Aorta (tissue), 5 donors: ENCODE measurements at regions not wholly inside any gene's neighbourhood (a gene's known extent, or its start where the extent isn't known, plus 50 kb on each side); places are given as distances from the start of the nearest gene placed in this dataset.

Experiments
- ATAC-seq: fragments of 200-7000 bp; cut with Tn5 transposase; one replicate; pipeline ENCODE4 v1.9.1; 2022; ENCODE audit warnings: moderate library complexity; ENCODE audit not compliant: low FRiP score
- DNase-seq, 2 donors: peaks; one replicate each; pipeline ENCODE4 v3.0.0-alpha.2; 2020
- H3K27ac ChIP-seq, 2 donors: one replicate each; pipeline ENCODE4 v1.5.1; 2013; ENCODE audit warnings: low read length in 2 of 2, mild to moderate bottlenecking in 2 of 2, moderate library complexity in 2 of 2, control low read depth in 1 of 2, inconsistent platforms in 1 of 2, low read depth in 1 of 2
- H3K27me3 ChIP-seq, 2 donors: one replicate each; pipeline ENCODE4 v1.6.1; 2013; ENCODE audit warnings: control low read depth in 1 of 2, low read length in 1 of 2, mild to moderate bottlenecking in 1 of 2, moderate library complexity in 1 of 2; ENCODE audit not compliant: insufficient read depth in 2 of 2, control insufficient read depth in 1 of 2
- H3K36me3 ChIP-seq, 2 donors: one replicate each; pipeline ENCODE4 v1.6.1; 2013; ENCODE audit warnings: control low read depth in 1 of 2, low read length in 1 of 2, mild to moderate bottlenecking in 1 of 2; ENCODE audit not compliant: insufficient read depth in 2 of 2, control insufficient read depth in 1 of 2
- H3K4me1 ChIP-seq, 2 donors: one replicate each; pipeline ENCODE4 v1.6.1; 2013; ENCODE audit warnings: low read length in 2 of 2, control low read depth in 1 of 2, mild to moderate bottlenecking in 1 of 2, moderate library complexity in 1 of 2; ENCODE audit not compliant: insufficient read depth in 2 of 2, control insufficient read depth in 1 of 2
- H3K4me3 ChIP-seq, 2 donors: one replicate each; pipeline ENCODE4 v1.5.1; 2013; ENCODE audit warnings: low read length in 2 of 2, control low read depth in 1 of 2, mild to moderate bottlenecking in 1 of 2
- H3K9me3 ChIP-seq: one replicate; pipeline ENCODE4 v1.6.1; 2013; ENCODE audit warnings: mild to moderate bottlenecking, low read length; ENCODE audit not compliant: control insufficient read depth
- WGBS, 2 donors: extraction: QIAGEN DNeasy Blood & Tissue Kit; methylation state at CpG; one replicate each; pipeline ENCODE4 v1.1.7; 2013; 5-methylcytosine and 5-hydroxymethylcytosine counted together
- intact Hi-C, 2 donors: fragments of 100-400 bp; cut with DNase I; formaldehyde crosslinking; loops; one replicate each; pipeline versions ENCODE4 v1.14.2 to v1.15.0; 2022
- donor health status: healthy with polysubstance abuse.
- donor health status: Bipolar disorder and iron deficiency.
- donor health status: DM: no; HTN: no; CAD: no.
- donor health status: DM: no; HTN: no; CAD: no.
- donor health status: DM: yes; HTN: yes; CAD: no.

GRCh38 chr2:18219676-18220075 is 340.8 kb downstream of the RDH14 start:
- intact Hi-C loops, result no loop called here
- ATAC-seq (no peak), DNase-seq (no peak)
- no peaks in the 10 kb centered on the region for H3K4me1 ChIP-seq
- no peaks in the 10 kb centered on the region for H3K27me3 ChIP-seq
- H3K27ac ChIP-seq, result no peak overlapping the region
- H3K9me3 ChIP-seq, result no peaks in the 10 kb centered on the region
- 0% methylated on average over 1 of the region's 1 CpG for whole genome bisulfite sequencing, 2 donors
- no peaks in the 10 kb centered on the region for H3K36me3 ChIP-seq
- H3K4me3 ChIP-seq, result no peak overlapping the region

- Histone ChIP-seq H3K4me1 (no peaks in the 10 kb centered on the region), H3K36me3 (no peaks in the 10 kb centered on the region), H3K27ac (no peak overlapping the region), H3K9me3 (no peaks in the 10 kb centered on the region), H3K27me3 (no peaks in the 10 kb centered on the region), H3K4me3 (no peak overlapping the region)
- no peak for DNase-seq
- no peak for ATAC-seq
- WGBS, 2 donors, result 82 to 84% methylated on average over 7 of the region's 7 CpGs
- intact Hi-C loops, result no loop called here
Observed at GRCh38 chr2:18218160-18218933, 339.9 kb downstream of the KCNS3 start.

- Histone ChIP-seq H3K27ac (no peak overlapping the region), H3K4me3 (no peak overlapping the region), H3K9me3 (no peaks in the 10 kb centered on the region), H3K4me1 (no peaks in the 10 kb centered on the region), H3K36me3 (no peaks in the 10 kb centered on the region), H3K27me3 (no peaks in the 10 kb centered on the region)
- ATAC-seq, result no peak
- intact Hi-C loops, result no loop called here
- no peak for DNase-seq
- WGBS, 2 donors, result 89 to 94% methylated on average over 2 of the region's 2 CpGs
Observed at GRCh38 chr2:18214936-18215335, 336.5 kb downstream of the KCNS3 start.

- Histone ChIP-seq H3K4me3 (no peak overlapping the region), H3K9me3 (no peaks in the 10 kb centered on the region), H3K4me1 (no peaks in the 10 kb centered on the region), H3K27ac (no peak overlapping the region), H3K27me3 (no peaks in the 10 kb centered on the region), H3K36me3 (no peaks in the 10 kb centered on the region)
- 87% methylated on average over 11 of the region's 11 CpGs for WGBS, 2 donors
- ATAC-seq (no peak), DNase-seq (no peak)
- intact Hi-C loops, result no loop called here
Observed at GRCh38 chr2:18213986-18214385, 335.5 kb downstream of the KCNS3 start.

GRCh38 chr2:18209934-18210639 is 331.6 kb downstream of the KCNS3 start:
- Histone ChIP-seq H3K36me3 (no peaks in the 10 kb centered on the region), H3K9me3 (no peaks in the 10 kb centered on the region), H3K27ac (no peak overlapping the region), H3K4me3 (no peak overlapping the region), H3K27me3 (no peaks in the 10 kb centered on the region), H3K4me1 (no peaks in the 10 kb centered on the region)
- no peak for DNase-seq
- intact Hi-C loops, result no loop called here
- 61 to 64% methylated on average over 4 of the region's 4 CpGs for whole genome bisulfite sequencing, 2 donors
- ATAC-seq, result no peak

- intact Hi-C loops, result no loop called here
- no peaks in the 10 kb centered on the region for H3K9me3 ChIP-seq
- 77 to 82% methylated on average over 1 of the region's 1 CpG for WGBS, 2 donors
- no peak overlapping the region for H3K27ac ChIP-seq
- DNase-seq (no peak), ATAC-seq (no peak)
- no peaks in the 10 kb centered on the region for H3K36me3 ChIP-seq
- no peaks in the 10 kb centered on the region for H3K27me3 ChIP-seq
- H3K4me3 ChIP-seq, result no peak overlapping the region
- H3K4me1 ChIP-seq, result no peaks in the 10 kb centered on the region
Observed at GRCh38 chr2:18208956-18209355, 330.5 kb downstream of the KCNS3 start.

GRCh38 chr2:18200771-18201170 is 322.3 kb downstream of the KCNS3 start:
- Histone ChIP-seq H3K9me3 (no peaks in the 10 kb centered on the region), H3K4me1 (no peaks in the 10 kb centered on the region), H3K4me3 (no peak overlapping the region), H3K27me3 (no peaks in the 10 kb centered on the region), H3K27ac (no peak overlapping the region), H3K36me3 (no peaks in the 10 kb centered on the region)
- intact Hi-C loops, result no loop called here
- DNase-seq, result no peak
- WGBS, 2 donors, result 88 to 91% methylated on average over 1 of the region's 1 CpG
- ATAC-seq, result no peak

GRCh38 chr2:18198677-18199076 is 320.2 kb downstream of the KCNS3 start:
- Histone ChIP-seq H3K36me3 (no peaks in the 10 kb centered on the region), H3K9me3 (no peaks in the 10 kb centered on the region), H3K4me1 (no peaks in the 10 kb centered on the region), H3K27ac (no peak overlapping the region), H3K4me3 (no peak overlapping the region), H3K27me3 (no peaks in the 10 kb centered on the region)
- WGBS, 2 donors, result 88 to 90% methylated on average over 2 of the region's 2 CpGs
- DNase-seq, result no peak
- intact Hi-C loops, result no loop called here
- ATAC-seq, result no peak

- Histone ChIP-seq H3K36me3 (no peaks in the 10 kb centered on the region), H3K4me3 (no peak overlapping the region), H3K9me3 (no peaks in the 10 kb centered on the region), H3K27me3 (no peaks in the 10 kb centered on the region), H3K27ac (no peak overlapping the region), H3K4me1 (no peaks in the 10 kb centered on the region)
- ATAC-seq (no peak), DNase-seq (no peak)
- intact Hi-C loops, result no loop called here
- WGBS, 2 donors, result 94 to 100% methylated on average over 1 of the region's 1 CpG
Observed at GRCh38 chr2:18194161-18194560, 315.7 kb downstream of the KCNS3 start.
